ENCODE measurements at regions not wholly inside any gene's neighbourhood (a gene's known extent, or its start where the extent isn't known, plus 50 kb on each side); places are given as distances from the start of the nearest gene placed in this dataset.

GRCh38 chr20:50284811-50285375, 94.3 kb downstream of the CEBPB start:
- TF ChIP-seq CTCF (IDR thresholded peaks at IDR 0.05) = no peak
- TF ChIP-seq POLR2A (IDR thresholded peaks at IDR 0.05) = no peak

Data from lower leg skin (tissue), 3 donors.